Left lung (tissue), 4 donors: ENCODE measurements at regions not wholly inside any gene's neighbourhood (a gene's known extent, or its start where the extent isn't known, plus 50 kb on each side); places are given as distances from the start of the nearest gene placed in this dataset.

ENCODE experiments used
- ATAC-seq: fragments of 200-7000 bp; cut with Tn5 transposase; one replicate; pipeline ENCODE4 v1.9.1; 2020; ENCODE audit warnings: moderate library complexity
- DNase-seq, 4 donors: peaks; one replicate each; pipeline ENCODE4 v3.0.0-alpha.2; 2013 to 2020
- H3K27ac ChIP-seq, 2 donors: fragments of 200-600 bp; sonication (generic) in 1 of 2; one replicate each; pipeline versions ENCODE4 v1.5.0 to v1.8.0; 2020 to 2021
- H3K27me3 ChIP-seq, 2 donors: fragments of 200-600 bp; sonication (generic) in 1 of 2; one replicate each; pipeline versions ENCODE4 v1.5.0 to v1.8.0; 2020 to 2021
- H3K36me3 ChIP-seq, 2 donors: fragments of 200-600 bp; sonication (generic) in 1 of 2; one replicate each; pipeline versions ENCODE4 v1.5.0 to v1.8.0; 2020 to 2021
- H3K4me1 ChIP-seq, 2 donors: fragments of 200-600 bp; one replicate each; pipeline ENCODE4 v1.8.0; 2021
- H3K4me3 ChIP-seq, 2 donors: fragments of 200-600 bp; sonication (generic) in 1 of 2; one replicate each; pipeline versions ENCODE4 v1.5.0 to v1.8.0; 2020 to 2021; ENCODE audit warnings: mild to moderate bottlenecking in 1 of 2
- H3K9me3 ChIP-seq, 2 donors: fragments of 200-600 bp; sonication (generic) in 1 of 2; one replicate each; pipeline versions ENCODE4 v1.5.0 to v1.8.0; 2020 to 2021
- CTCF ChIP-seq, 2 donors: fragments of 200-600 bp; sonication (generic) in 1 of 2; IDR thresholded peaks; one replicate each; pipeline versions ENCODE4 v1.5.0 to v1.8.0; 2021; ENCODE audit warnings: antibody characterized with exemption in 2 of 2
- intact Hi-C, 2 donors: fragments of 100-400 bp; cut with DNase I; formaldehyde crosslinking; loops; one replicate each; pipeline versions ENCODE4 v1.11.2 to v1.14.2; 2022
- donor health status: DM: no; HTN: yes; CAD: no.
- donor health status: DM: no; HTN: no; CAD: no.

DNA sequence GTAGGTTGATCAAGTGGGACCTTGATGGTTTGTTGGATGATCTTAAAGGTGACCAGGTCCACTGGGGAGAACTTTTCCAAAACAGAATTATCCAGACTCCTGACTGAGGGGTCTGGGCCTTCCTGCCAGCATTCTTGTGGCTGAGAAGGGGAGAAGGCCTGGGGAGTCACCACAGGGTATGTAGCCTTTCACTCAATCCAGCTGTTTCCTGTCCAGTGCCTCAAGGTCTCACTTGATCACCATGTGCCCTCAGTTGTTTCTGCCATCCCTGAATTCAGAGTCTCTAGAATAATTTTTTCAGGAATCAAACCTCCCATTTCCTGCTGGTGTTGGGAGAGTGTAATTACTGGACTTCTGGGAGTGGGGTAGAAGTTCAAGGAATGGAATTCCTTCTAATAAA, 54.4 kb upstream of the TANC1 start:
- no peaks in the 10 kb centered on the region for H3K9me3 ChIP-seq
- H3K4me3 ChIP-seq = no peak overlapping the region
- no peak for ATAC-seq
- no peaks in the 10 kb centered on the region for H3K27me3 ChIP-seq
- DNase-seq = no peak
- no peak for TF ChIP-seq CTCF (IDR thresholded peaks at IDR 0.05)
- no peak overlapping the region for H3K27ac ChIP-seq
- intact Hi-C loops = no loop called here
- peaks cover 0 to 7% of the 10 kb centered on the region in 2 donors for H3K4me1 ChIP-seq
- no peaks in the 10 kb centered on the region for H3K36me3 ChIP-seq

- no peak overlapping the region for H3K27ac ChIP-seq
- no peaks in the 10 kb centered on the region for H3K9me3 ChIP-seq
- H3K36me3 ChIP-seq = no peaks in the 10 kb centered on the region
- intact Hi-C loops = no loop called here
- DNase-seq (no peak), ATAC-seq (no peak)
- no peak for TF ChIP-seq CTCF (IDR thresholded peaks at IDR 0.05)
- H3K27me3 ChIP-seq = no peaks in the 10 kb centered on the region
- H3K4me3 ChIP-seq = no peak overlapping the region
- H3K4me1 ChIP-seq = peaks cover 0 to 7% of the 10 kb centered on the region in 2 donors
Measured at GRCh38 chr2:158914731-158915130, 53.7 kb upstream of the TANC1 start.

DNA sequence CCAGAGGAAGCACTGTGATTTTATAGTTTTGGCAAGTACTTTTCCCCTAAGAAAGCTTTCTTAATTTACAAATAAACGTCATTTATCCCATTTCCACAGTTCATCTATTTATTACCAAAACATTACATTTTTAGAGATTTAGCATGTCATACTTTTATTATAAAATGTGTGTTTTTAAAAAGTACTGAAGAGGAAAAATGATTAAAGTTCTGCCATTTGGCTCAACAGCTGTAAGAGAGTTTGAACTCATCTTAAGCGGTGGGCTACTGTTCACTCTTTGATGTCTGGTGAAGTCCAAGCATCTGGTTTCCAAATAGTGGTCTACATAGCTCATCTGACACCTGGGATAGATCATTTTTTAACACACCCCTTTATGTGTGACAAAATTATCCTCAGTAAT, 51.3 kb upstream of the TANC1 start:
- Histone ChIP-seq H3K4me1 (peaks cover 0 to 5% of the 10 kb centered on the region in 2 donors), H3K9me3 (no peaks in the 10 kb centered on the region), H3K36me3 (no peaks in the 10 kb centered on the region), H3K27ac (no peak overlapping the region), H3K27me3 (no peaks in the 10 kb centered on the region), H3K4me3 (no peak overlapping the region)
- intact Hi-C loops = no loop called here
- ATAC-seq = no peak
- DNase-seq = peak in 2 of 4 donors; percentile 65 to 73
- no peak for TF ChIP-seq CTCF (IDR thresholded peaks at IDR 0.05)

DNA sequence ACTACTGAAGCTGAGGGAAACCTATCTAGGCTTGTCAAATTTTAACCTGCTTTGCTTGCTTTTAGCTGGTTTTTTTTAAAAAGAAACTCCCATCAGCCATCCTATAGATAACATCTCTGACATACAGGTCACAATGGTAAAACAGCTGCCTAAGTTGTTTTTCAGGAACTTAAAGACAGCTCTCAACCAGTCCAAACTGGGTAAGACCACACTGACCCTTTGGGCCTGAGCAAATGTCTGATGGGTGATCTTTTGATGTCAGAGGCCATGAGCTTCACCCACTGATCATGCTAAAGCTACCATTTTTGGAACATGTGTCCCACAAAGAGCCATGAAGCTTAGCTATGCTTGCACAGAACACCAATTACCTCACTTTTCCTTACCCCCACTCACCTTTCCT, 50.0 kb upstream of the TANC1 start:
- Histone ChIP-seq H3K27ac (no peak overlapping the region), H3K4me3 (no peak overlapping the region), H3K27me3 (no peaks in the 10 kb centered on the region), H3K4me1 (no peaks in the 10 kb centered on the region), H3K36me3 (no peaks in the 10 kb centered on the region), H3K9me3 (no peaks in the 10 kb centered on the region)
- DNase-seq (no peak), ATAC-seq (no peak)
- intact Hi-C loops = no loop called here
- no peak for TF ChIP-seq CTCF (IDR thresholded peaks at IDR 0.05)
